H1 (cell line): ENCODE measurements at regions not wholly inside any gene's neighbourhood (a gene's known extent, or its start where the extent isn't known, plus 50 kb on each side); places are given as distances from the start of the nearest gene placed in this dataset.

Source experiments
- CTCF ChIA-PET: fragments of 300-600 bp; sonication (Branson Sonifier 250); formaldehyde crosslinking; loops from one replicate; lab custom pipeline; 2021; ENCODE audit not compliant: partially characterized antibody; lab: Charles Lee
- POLR2A ChIA-PET: fragments of 300-600 bp; sonication (Branson Sonifier 250); formaldehyde crosslinking; loops from one replicate; lab custom pipeline; 2021; ENCODE audit warnings: inconsistent platforms; ENCODE audit not compliant: partially characterized antibody; lab: Charles Lee
- DNase-seq, 2 experiments: peaks; one replicate each; pipeline versions ENCODE4 v3.0.0 to v3.0.0-alpha.2; 2010 to 2022; ENCODE audit warnings: low spot score in 2 of 2, low read depth in 1 of 2, mixed read lengths in 1 of 2
- FAIRE-seq: peaks from 2 replicates; lab custom pipeline; 2011; peaks lifted over from hg19 to GRCh38; lab: Jason Lieb, UNC
- H2AFZ ChIP-seq: 2 replicates; pipeline ENCODE4 v1.8.1; 2012; ENCODE audit warnings: low read length, inconsistent platforms
- H2AK5ac ChIP-seq: 2 replicates; pipeline ENCODE4 v1.6.1; 2013; ENCODE audit warnings: low read depth, low read length
- H2BK120ac ChIP-seq: replicated peaks from 2 replicates; pipeline ENCODE3; 2013; ENCODE audit warnings: low read depth, low read length, inconsistent platforms
- H2BK12ac ChIP-seq: 2 replicates; pipeline ENCODE4 v1.6.1; 2013; ENCODE audit warnings: low read depth, low read length
- H2BK15ac ChIP-seq: 2 replicates; pipeline ENCODE4 v1.6.1; 2013; ENCODE audit warnings: low read length
- H2BK20ac ChIP-seq: 2 replicates; pipeline ENCODE4 v1.6.1; 2013; ENCODE audit warnings: low read length
- H2BK5ac ChIP-seq: 2 replicates; pipeline ENCODE4 v1.6.1; 2013; ENCODE audit warnings: low read depth, low read length
- H3K14ac ChIP-seq: 2 replicates; pipeline ENCODE4 v1.6.1; 2013; ENCODE audit warnings: inconsistent platforms; ENCODE audit not compliant: insufficient read length
- H3K18ac ChIP-seq: 2 replicates; pipeline ENCODE4 v1.6.1; 2013; ENCODE audit warnings: low read length; ENCODE audit errors: extremely low read depth
- H3K23ac ChIP-seq: 2 replicates; pipeline ENCODE4 v1.6.1; 2013; ENCODE audit warnings: inconsistent platforms; ENCODE audit not compliant: insufficient read length
- H3K23me2 ChIP-seq: 2 replicates; pipeline ENCODE4 v1.6.1; 2013; ENCODE audit warnings: low read depth, low read length
- H3K27ac ChIP-seq: 2 replicates; pipeline ENCODE4 v1.6.1; 2011; ENCODE audit warnings: low read depth, low read length, inconsistent platforms
- H3K27me3 ChIP-seq, 4 experiments: replicated peaks in 1 of 4; 1 replicate in 1 of 4; 2 replicates in 3 of 4; pipeline versions ENCODE4 v1.6.1 to v1.8.1; 2011 to 2013; ENCODE audit warnings: low read length in 3 of 4, mild to moderate bottlenecking in 3 of 4, inconsistent platforms in 2 of 4, mixed read lengths in 2 of 4, moderate library complexity in 1 of 4; ENCODE audit not compliant: control insufficient read depth in 3 of 4, insufficient read depth in 3 of 4; ENCODE audit errors: extremely low read depth in 1 of 4
- H3K36me3 ChIP-seq, 4 experiments: 2 replicates each; pipeline versions ENCODE4 v1.6.1 to v1.8.1; 2011 to 2013; ENCODE audit warnings: mild to moderate bottlenecking in 4 of 4, low read length in 3 of 4, moderate library complexity in 2 of 4, control low read depth in 1 of 4, inconsistent platforms in 1 of 4; ENCODE audit not compliant: insufficient read depth in 4 of 4, control insufficient read depth in 2 of 4
- H3K4ac ChIP-seq: replicated peaks from 2 replicates; pipeline ENCODE3; 2013; ENCODE audit warnings: low read length, low read depth, mixed read lengths, inconsistent platforms; ENCODE audit not compliant: insufficient read length
- H3K4me1 ChIP-seq, 4 experiments: replicated peaks in 1 of 4; 1 replicate in 1 of 4; 2 replicates in 3 of 4; pipeline versions ENCODE4 v1.6.1 to v1.8.1; 2011 to 2013; ENCODE audit warnings: low read length in 3 of 4, inconsistent platforms in 2 of 4, mixed read lengths in 1 of 4; ENCODE audit not compliant: insufficient read depth in 4 of 4, control insufficient read depth in 3 of 4
- H3K4me2 ChIP-seq, 2 experiments: 2 replicates each; pipeline versions ENCODE4 v1.6.1 to v1.8.1; 2011 to 2013; ENCODE audit warnings: low read depth in 2 of 2, low read length in 2 of 2, control low read depth in 1 of 2, inconsistent platforms in 1 of 2, mild to moderate bottlenecking in 1 of 2; ENCODE audit not compliant: insufficient read depth in 1 of 2
- H3K4me3 ChIP-seq, 4 experiments: fragments of 200-600, 300-600 bp in 1 of 4; sonication (generic), shearing (Covaris generic), sonication (Bioruptor Twin) in 1 of 4; 2 replicates each; pipeline versions ENCODE4 v1.5.1 to v1.8.1; 2011 to 2016; ENCODE audit warnings: low read length in 4 of 4, low read depth in 3 of 4, control low read depth in 2 of 4, inconsistent platforms in 2 of 4, mild to moderate bottlenecking in 2 of 4, mixed read lengths in 1 of 4, moderate library complexity in 1 of 4; ENCODE audit not compliant: insufficient read depth in 2 of 4; ENCODE audit errors: extremely low read depth in 1 of 4
- H3K56ac ChIP-seq: replicated peaks from 2 replicates; pipeline ENCODE3; 2013; ENCODE audit warnings: low read depth, mild to moderate bottlenecking, mixed read lengths, low read length, inconsistent platforms; ENCODE audit not compliant: insufficient read length
- H3K79me1 ChIP-seq: 2 replicates; pipeline ENCODE4 v1.6.1; 2013; ENCODE audit warnings: low read depth, low read length, control low read depth
- H3K79me2 ChIP-seq, 2 experiments: 2 replicates each; pipeline versions ENCODE4 v1.6.1 to v1.8.1; 2012 to 2013; ENCODE audit warnings: low read length in 2 of 2, mild to moderate bottlenecking in 2 of 2, inconsistent platforms in 1 of 2; ENCODE audit not compliant: insufficient read depth in 2 of 2, control insufficient read depth in 1 of 2
- H3K9ac ChIP-seq, 4 experiments: replicated peaks in 1 of 4; 1 replicate in 1 of 4; 2 replicates in 3 of 4; pipeline versions ENCODE4 v1.6.1 to v1.8.1; 2011 to 2013; ENCODE audit warnings: low read depth in 3 of 4, low read length in 3 of 4, control low read depth in 2 of 4, mild to moderate bottlenecking in 2 of 4, moderate library complexity in 2 of 4, inconsistent platforms in 1 of 4; ENCODE audit errors: extremely low read depth in 1 of 4
- H3K9me3 ChIP-seq, 2 experiments: 2 replicates each; pipeline versions ENCODE4 v1.6.1 to v1.8.1; 2012 to 2013; ENCODE audit warnings: mild to moderate bottlenecking in 2 of 2, moderate library complexity in 2 of 2, control low read depth in 1 of 2, inconsistent platforms in 1 of 2, low read depth in 1 of 2, low read length in 1 of 2, mixed read lengths in 1 of 2; ENCODE audit not compliant: insufficient read depth in 2 of 2
- H4K20me1 ChIP-seq, 2 experiments: replicated peaks in 1 of 2; 2 replicates each; pipeline versions ENCODE3 to v1.8.1; 2011 to 2013; ENCODE audit warnings: inconsistent platforms in 2 of 2, low read length in 2 of 2, mild to moderate bottlenecking in 1 of 2; ENCODE audit not compliant: insufficient read depth in 2 of 2, control insufficient read depth in 1 of 2
- H4K5ac ChIP-seq: 2 replicates; pipeline ENCODE4 v1.6.1; 2013; ENCODE audit warnings: low read length, low read depth, mixed read lengths, inconsistent platforms; ENCODE audit not compliant: insufficient read length
- H4K8ac ChIP-seq: 2 replicates; pipeline ENCODE4 v1.8.0; 2013; ENCODE audit warnings: mild to moderate bottlenecking, moderate library complexity, low read length, inconsistent platforms; ENCODE audit not compliant: insufficient read depth; ENCODE audit errors: extremely low read depth
- H4K91ac ChIP-seq: replicated peaks from 2 replicates; pipeline ENCODE3; 2013; ENCODE audit warnings: low read length, mixed read lengths, inconsistent platforms; ENCODE audit not compliant: insufficient read length
- ASH2L ChIP-seq: fragments of 200-600, 300-600 bp; sonication (generic); IDR thresholded peaks from one replicate; pipeline ENCODE4 v1.7.1; 2017; ENCODE audit warnings: low read length
- ATF3 ChIP-seq: IDR thresholded peaks from 2 replicates; pipeline ENCODE4 v1.6.1; 2011; ENCODE audit warnings: low read depth, mild to moderate bottlenecking, low read length; ENCODE audit not compliant: insufficient read depth
- CTBP2 ChIP-seq: IDR thresholded peaks from 2 replicates; pipeline ENCODE4 v1.7.0; 2011; ENCODE audit warnings: borderline replicate concordance, mild to moderate bottlenecking, moderate library complexity, mixed read lengths, low read length; ENCODE audit not compliant: insufficient read depth, insufficient read length
- FOSL1 ChIP-seq: IDR thresholded peaks from 2 replicates; pipeline ENCODE4 v1.6.1; 2011; ENCODE audit warnings: mild to moderate bottlenecking, low read depth, low read length, moderate library complexity; ENCODE audit not compliant: insufficient read depth
- GABPA ChIP-seq: IDR thresholded peaks from 2 replicates; pipeline ENCODE4 v1.6.1; 2011; ENCODE audit warnings: mild to moderate bottlenecking, low read length, moderate library complexity, borderline replicate concordance; ENCODE audit not compliant: insufficient read depth
- KDM4A ChIP-seq: IDR thresholded peaks from one replicate; pipeline ENCODE4 v1.7.1; 2012; ENCODE audit warnings: low read depth, mild to moderate bottlenecking, moderate library complexity, low read length, inconsistent platforms; ENCODE audit not compliant: severe bottlenecking
- RFX5 ChIP-seq: IDR thresholded peaks from 2 replicates; pipeline ENCODE4 v1.6.1; 2011; ENCODE audit warnings: low read depth, low read length, improper control_type of control experiment, borderline replicate concordance
- SIN3A ChIP-seq, 2 experiments: IDR thresholded peaks in 1 of 2; conservative IDR thresholded peaks in 1 of 2; 2 replicates each; pipeline ENCODE4 v1.6.1; 2011 to 2012; ENCODE audit warnings: low read length in 2 of 2, improper control_type of control experiment in 1 of 2, low read depth in 1 of 2, mild to moderate bottlenecking in 1 of 2
- SP2 ChIP-seq: IDR thresholded peaks from 2 replicates; pipeline ENCODE4 v1.6.1; 2012; ENCODE audit warnings: mild to moderate bottlenecking, low read length, inconsistent platforms
- TAF7 ChIP-seq: optimal IDR thresholded peaks from 2 replicates; pipeline ENCODE3; 2011; ENCODE audit warnings: low read depth, mild to moderate bottlenecking, inconsistent platforms, low read length, moderate library complexity, borderline replicate concordance
- TEAD4 ChIP-seq: IDR thresholded peaks from 2 replicates; pipeline ENCODE4 v1.6.1; 2012; ENCODE audit warnings: low read depth, low read length, inconsistent platforms, mixed read lengths
- USF2 ChIP-seq: IDR thresholded peaks from 2 replicates; pipeline ENCODE4 v1.6.1; 2011; ENCODE audit warnings: low read length, improper control_type of control experiment
- YY1 ChIP-seq: IDR thresholded peaks from 2 replicates; pipeline ENCODE4 v1.6.1; 2011; ENCODE audit warnings: low read depth, mild to moderate bottlenecking, low read length
- WGBS, 2 experiments: shearing (Covaris generic) in 1 of 2; methylation state at CpG; one replicate each; pipeline versions ENCODE4 v1.1.6 to v1.1.7; 2013 to 2015; ENCODE audit warnings: low lambda C conversion rate in 2 of 2, mixed read lengths in 2 of 2, inconsistent platforms in 1 of 2, low coverage in 1 of 2, missing lambda C conversion rate in 1 of 2; ENCODE audit not compliant: insufficient replicate concordance in 2 of 2, insufficient coverage in 1 of 2, insufficient read length in 1 of 2; ENCODE audit errors: extremely low coverage in 1 of 2, missing lambda C conversion rate in 1 of 2; 5-methylcytosine and 5-hydroxymethylcytosine counted together

GRCh38 chr19:28936001-28936400 lies 276.9 kb downstream of the UQCRFS1 start:
- Histone ChIP-seq H4K91ac (no peak overlapping the region), H3K4ac (no peak overlapping the region), H3K14ac (no peak overlapping the region), H3K27ac (no peak overlapping the region), H3K18ac (no peak overlapping the region), H3K36me3 (no peaks in the 10 kb centered on the region), H2BK20ac (no peak overlapping the region), H2AFZ (no peak overlapping the region), H3K56ac (no peak overlapping the region), H3K9me3 (no peaks in the 10 kb centered on the region), H3K27me3 (no peaks in the 10 kb centered on the region), H4K8ac (no peak overlapping the region), H2BK5ac (no peak overlapping the region), H3K4me2 (no peak overlapping the region), H3K79me1 (no peaks in the 10 kb centered on the region), H2AK5ac (no peak overlapping the region), H3K9ac (no peak overlapping the region), H3K23me2 (no peaks in the 10 kb centered on the region), H3K4me3 (no peak overlapping the region), H3K23ac (no peak overlapping the region), H4K5ac (no peak overlapping the region), H4K20me1 (no peaks in the 10 kb centered on the region), H2BK120ac (no peak overlapping the region), H2BK15ac (no peak overlapping the region), H3K79me2 (no peaks in the 10 kb centered on the region), H3K4me1 (no peaks in the 10 kb centered on the region), H2BK12ac (no peak overlapping the region)
- WGBS, 2 experiments: 93% methylated on average over 1 of the region's 1 CpG; no CpG with 5 or more reads in 1 of the 2 experiments
- CTCF ChIA-PET: no interaction called here
- FAIRE-seq (no peak), DNase-seq (no peak)
- POLR2A ChIA-PET: no interaction called here
- TF ChIP-seq GABPA: no peak
- TF ChIP-seq CTBP2: no peak
- no peak for TF ChIP-seq KDM4A
- no peak for TF ChIP-seq TEAD4
- TF ChIP-seq YY1: no peak
- no peak for TF ChIP-seq ASH2L
- TF ChIP-seq ATF3: no peak
- TF ChIP-seq SIN3A (conservative IDR thresholded peaks at IDR 0.05 in 1 of 2, IDR thresholded peaks at IDR 0.05 in 1 of 2; ENCODE audit: low read depth in 1 of 2, low read length in 2 of 2): no peak
- no peak for TF ChIP-seq RFX5
- no peak for TF ChIP-seq TAF7
- no peak for TF ChIP-seq SP2
- TF ChIP-seq FOSL1: no peak
- TF ChIP-seq USF2: no peak
